ENCODE measurements at regions not wholly inside any gene's neighbourhood (a gene's known extent, or its start where the extent isn't known, plus 50 kb on each side); places are given as distances from the start of the nearest gene placed in this dataset.

DNA sequence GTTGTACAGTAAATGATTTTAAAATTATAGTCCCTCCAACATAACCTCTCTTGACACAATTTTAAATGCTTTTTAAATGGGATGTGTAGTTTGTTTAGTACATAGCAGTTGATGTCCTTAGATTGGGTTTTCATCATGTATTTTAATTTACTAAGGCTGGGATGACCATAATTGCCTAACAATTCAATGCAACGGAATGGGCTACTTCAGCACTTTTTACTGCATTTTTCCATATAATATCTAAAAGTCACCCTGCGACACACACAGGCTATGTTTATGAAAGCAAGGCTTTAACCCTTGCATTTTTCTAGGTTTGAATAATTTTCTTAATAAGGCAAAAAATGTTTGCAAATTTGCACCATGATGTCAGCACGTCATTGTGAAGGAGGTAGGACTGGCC, 321.0 kb downstream of the DLEU7 start:
- TF ChIP-seq EZH2 (IDR thresholded peaks at IDR 0.05; ENCODE audit: borderline replicate concordance, insufficient read depth, low read depth, low read length, poor library complexity, severe bottlenecking): no peak
- TF ChIP-seq, protein P1, sequence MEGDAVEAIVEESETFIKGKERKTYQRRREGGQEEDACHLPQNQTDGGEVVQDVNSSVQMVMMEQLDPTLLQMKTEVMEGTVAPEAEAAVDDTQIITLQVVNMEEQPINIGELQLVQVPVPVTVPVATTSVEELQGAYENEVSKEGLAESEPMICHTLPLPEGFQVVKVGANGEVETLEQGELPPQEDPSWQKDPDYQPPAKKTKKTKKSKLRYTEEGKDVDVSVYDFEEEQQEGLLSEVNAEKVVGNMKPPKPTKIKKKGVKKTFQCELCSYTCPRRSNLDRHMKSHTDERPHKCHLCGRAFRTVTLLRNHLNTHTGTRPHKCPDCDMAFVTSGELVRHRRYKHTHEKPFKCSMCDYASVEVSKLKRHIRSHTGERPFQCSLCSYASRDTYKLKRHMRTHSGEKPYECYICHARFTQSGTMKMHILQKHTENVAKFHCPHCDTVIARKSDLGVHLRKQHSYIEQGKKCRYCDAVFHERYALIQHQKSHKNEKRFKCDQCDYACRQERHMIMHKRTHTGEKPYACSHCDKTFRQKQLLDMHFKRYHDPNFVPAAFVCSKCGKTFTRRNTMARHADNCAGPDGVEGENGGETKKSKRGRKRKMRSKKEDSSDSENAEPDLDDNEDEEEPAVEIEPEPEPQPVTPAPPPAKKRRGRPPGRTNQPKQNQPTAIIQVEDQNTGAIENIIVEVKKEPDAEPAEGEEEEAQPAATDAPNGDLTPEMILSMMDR (IDR thresholded peaks at IDR 0.05): no peak
